ENCODE measurements at regions not wholly inside any gene's neighbourhood (a gene's known extent, or its start where the extent isn't known, plus 50 kb on each side); places are given as distances from the start of the nearest gene placed in this dataset.
A peak's percentile ranks its signal among the peaks of the same experiment; 100 is the strongest.
"Not testable (repeated sequence)": the region's sequence is repeated elsewhere in the genome, so short reads cannot be mapped to it uniquely, and the experiment has no call there.

DNA sequence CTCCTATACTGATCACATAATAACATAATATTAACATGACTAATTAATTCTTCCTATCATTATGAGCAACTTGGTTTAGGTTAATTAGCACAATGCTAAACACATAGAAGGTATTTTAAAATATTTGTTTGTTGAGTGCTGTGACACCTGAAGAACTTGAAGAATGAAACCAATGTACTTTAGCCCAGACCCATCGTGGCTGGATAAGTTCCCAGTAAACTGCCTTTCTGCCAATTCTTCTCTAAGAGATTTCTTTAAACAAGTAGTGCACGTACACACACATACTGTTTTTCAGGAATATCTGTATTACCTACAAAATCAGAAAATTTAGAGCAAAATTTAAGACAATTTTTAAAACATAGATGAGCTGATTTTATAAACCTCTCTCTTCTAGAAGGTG lies 207.4 kb upstream of the SSTR1 start:
- DNase-seq: no peak

DNA sequence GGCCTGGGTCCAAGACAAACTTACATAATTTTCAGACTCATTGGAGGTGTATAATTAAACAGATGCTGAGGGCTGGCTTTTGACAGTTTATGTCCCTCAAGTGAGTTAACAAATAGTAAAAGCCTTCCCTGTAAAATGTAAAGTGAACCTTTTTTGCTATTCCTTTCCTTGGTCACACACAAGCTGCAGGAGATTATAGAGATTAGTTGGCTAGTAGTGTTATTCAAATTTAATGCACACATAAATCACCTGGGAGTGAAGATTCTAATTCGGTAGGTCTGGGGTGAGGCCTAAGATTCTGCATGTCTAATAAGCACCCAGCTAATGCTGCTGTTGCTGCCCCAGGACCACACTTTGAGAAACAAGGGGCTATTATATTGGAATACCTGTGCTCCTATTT lies 206.2 kb upstream of the SSTR1 start:
- DNase-seq: no peak

DNA sequence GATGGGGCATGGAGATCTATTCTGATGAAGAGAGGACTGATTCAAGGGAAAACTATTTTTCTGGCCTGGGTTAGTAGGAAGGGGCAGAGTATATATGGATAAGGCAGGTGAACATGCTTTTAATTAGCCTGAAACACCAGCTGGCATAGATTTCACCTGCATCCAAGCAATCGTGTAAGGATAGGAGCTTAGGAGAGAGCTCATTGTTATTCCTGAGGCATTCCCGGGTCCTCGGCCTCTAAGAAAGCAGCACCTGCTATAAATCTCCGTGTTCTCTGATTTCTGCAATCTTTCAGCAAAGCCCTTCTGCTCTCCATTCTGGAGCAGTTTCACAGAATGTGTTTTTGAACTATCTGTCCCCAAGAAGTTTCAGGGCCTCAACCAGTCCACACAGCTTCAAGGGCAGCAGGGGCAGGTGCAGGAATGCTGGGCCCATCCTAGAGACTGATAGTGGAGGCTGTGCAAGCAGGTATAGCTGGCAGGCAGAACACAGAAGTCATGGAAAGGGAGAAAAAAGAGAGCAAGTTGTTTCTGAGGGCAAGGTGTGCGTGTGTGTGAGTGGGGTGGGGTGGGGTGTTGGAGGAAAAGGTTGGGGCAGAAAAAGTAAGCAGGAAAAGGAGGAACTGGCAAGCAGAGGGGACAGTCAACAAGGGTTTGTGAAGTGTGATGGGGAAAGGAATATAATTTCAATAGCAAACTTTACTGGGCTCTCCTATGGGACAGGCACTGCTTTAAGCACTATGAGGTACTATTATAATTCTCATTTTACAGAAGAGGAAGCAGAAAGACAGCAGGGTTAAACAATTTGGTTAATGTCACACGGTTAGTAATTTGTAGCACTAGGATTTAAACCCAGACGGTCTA lies 203.7 kb upstream of the SSTR1 start:
- no peak for DNase-seq

DNA sequence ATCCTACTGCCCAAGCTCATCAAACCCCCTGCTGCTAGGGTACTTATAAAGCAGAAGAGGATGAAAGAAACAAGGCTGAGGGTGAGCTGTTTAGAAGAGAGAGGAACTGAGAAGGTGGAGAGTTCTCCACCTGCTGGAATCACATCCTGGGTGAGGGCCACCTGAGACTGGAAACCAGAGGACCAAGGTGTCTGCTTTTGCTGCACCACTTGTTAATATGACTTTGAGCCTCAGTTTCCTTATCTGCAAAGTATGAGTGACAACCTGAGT lies 203.2 kb upstream of the SSTR1 start:
- DNase-seq: no peak

DNA sequence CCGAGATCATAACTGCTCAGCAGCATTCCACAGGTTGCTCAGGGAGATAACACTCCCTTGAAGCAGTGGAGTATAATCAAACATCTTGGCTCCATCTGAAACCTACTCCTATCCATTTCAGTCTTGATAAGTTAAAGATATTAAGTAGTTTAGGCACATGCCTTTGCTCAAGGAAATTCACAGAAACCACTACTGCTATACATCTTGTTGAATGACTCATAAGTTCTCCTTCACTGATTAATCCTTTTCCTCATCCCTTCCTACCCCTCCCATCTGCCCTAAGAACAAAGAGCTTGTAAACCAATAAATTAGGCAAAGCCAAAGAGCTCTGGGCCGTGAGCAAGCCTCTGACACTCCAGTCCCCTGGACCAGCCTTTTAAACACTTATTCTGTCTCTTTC lies 196.5 kb upstream of the SSTR1 start:
- DNase-seq: not testable (repeated sequence)

DNA sequence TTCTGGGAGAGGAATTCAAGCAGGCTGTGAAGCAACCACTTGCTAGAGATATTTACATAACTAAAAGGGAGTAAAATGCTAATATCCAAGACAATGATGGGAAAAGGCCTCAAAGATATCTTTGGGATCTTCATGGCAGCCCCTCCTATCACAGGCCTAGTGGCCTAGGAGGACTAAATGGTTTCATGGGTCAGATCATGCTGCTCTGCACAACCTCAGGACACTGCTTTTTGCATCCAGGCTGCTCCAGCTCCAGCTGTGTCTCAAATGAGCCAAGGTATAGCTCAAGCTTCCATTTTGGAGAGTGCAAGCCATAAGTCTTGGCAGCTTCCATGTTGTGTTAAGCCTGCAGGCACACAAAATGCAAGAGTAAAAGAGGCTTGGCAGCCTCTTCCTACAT lies 195.6 kb upstream of the SSTR1 start:
- no peak for DNase-seq

DNA sequence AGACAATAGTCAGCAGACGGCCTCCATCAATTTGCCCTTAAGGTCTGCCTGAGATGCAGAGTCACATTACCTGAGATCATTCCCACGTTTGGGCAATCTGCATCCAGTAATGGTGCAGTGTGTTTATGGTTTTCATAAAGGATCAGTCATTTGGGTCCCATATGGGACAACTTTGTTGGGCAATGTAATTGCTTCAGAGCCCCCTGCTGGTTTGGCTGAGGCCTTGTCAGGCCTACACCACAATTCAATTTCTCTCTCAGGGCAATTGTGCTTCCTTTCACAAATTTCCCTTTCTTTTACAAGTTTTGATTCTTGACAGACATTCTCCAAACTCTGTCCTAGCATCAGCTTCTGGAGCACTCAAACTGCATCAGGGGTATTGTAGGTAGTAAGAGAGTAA lies 191.2 kb upstream of the SSTR1 start:
- no peak for DNase-seq

DNA sequence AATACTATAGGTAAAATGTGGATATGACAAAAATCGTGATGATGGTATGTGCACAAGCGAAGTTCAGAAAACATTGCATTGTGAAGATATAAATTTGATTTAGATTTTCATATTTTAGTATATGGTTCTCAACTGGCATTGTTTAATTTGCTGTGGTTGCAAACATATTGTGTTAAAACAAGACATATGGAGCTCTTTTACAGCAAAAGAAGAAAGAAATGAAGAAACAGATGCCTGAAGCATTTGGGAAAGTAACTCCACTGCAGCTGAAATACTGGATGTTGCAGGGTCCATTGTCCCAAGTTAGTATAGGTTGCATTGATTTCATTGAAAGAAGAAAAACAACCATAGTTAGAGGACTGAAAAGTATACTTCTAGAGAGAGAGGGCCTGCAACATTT lies 185.8 kb upstream of the SSTR1 start:
- no peak for DNase-seq

DNA sequence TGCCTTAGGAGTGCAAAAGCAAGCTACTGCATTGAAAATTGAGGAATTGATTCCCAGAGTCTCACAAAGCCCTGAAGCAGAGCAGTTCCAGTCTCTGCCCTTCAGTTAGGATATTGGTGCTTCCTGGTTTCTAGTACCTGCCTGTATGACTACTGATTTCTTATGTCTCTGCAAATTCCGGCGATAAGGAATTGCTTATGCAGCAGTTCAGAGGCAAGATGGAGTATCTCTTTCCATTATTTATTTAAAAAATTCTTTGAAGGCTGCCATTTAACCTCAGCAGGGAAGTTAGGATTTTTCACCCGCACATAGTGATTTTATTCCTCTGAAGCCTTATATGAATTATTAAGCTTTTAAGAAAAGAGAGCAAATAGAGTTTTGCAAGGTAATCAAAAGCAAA lies 184.9 kb upstream of the SSTR1 start:
- no peak for DNase-seq

DNA sequence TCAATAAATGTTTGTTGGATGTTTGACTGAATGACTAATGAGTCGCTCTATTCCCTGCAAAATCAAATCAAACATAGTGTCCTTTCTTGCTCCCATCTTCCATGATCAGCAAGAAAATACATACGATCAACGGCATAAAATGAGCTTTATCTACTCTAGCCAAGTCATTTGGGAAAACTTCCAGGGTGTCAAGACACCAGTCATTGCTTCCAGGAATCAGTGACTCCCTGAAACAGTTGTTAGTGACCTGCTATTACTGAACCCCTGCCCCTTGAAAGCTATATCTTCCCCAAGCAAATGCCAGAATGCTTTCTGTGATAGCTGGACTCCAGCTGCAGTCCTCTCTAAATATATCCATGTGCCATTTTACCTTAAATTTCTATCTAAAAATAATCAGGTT lies 169.5 kb upstream of the SSTR1 start:
- DNase-seq: no peak

DNA sequence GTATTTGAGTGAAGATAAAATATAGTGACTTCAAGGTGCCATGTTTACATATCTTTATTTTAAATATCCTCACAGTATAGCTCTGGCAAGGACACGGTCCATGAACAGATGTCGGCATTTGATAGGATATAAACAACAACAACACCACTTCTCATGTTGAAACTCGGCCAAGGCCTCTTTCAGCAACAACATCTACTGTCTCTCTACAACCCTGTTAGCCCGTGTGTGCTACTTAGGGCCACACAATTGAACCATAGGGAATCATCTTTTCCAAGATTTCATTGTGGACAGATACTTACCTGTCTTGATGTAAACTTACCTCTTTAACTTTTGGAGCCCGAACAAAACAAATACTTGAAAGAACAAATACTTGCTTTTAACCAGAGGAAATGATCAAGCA lies 168.7 kb upstream of the SSTR1 start:
- no peak for DNase-seq

DNA sequence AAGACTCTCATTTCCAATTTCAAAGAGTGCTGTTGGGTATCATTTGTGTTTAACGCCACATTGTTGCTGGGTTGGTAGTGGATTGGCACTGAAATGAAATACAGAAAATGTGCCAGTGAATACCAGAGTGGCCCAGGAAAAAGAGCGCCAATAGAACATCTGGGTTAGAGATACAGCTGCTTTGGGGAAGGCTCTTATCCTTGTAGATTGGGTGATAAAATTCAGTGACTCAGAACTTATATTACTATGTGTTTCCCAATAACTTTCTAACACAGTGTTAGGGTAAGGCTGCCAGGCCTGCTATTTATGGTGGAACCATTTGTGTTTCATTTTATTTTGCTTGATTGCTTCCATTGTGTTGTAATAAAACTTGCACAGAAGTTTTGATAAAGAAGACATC lies 168.2 kb upstream of the SSTR1 start:
- DNase-seq: no peak

DNA sequence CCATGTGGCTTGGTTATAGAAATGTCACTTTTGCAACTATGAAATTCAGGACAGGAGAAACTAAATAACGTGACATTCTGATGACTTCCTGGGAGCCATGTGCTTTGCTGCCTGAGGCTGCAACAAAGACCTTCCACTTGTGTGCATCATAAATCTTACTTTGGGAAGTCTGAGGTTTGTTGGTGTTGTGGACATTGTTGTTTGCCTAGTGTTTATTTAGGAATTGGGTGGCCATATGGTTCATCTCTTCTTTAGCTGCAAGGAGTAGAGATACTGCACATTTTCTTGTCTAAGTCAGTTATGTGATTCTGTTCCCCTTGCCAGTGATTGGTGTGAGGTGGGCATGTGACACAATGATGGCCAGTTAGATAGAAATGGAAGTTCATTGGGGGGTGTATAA lies 167.3 kb upstream of the SSTR1 start:
- no peak for DNase-seq

DNA sequence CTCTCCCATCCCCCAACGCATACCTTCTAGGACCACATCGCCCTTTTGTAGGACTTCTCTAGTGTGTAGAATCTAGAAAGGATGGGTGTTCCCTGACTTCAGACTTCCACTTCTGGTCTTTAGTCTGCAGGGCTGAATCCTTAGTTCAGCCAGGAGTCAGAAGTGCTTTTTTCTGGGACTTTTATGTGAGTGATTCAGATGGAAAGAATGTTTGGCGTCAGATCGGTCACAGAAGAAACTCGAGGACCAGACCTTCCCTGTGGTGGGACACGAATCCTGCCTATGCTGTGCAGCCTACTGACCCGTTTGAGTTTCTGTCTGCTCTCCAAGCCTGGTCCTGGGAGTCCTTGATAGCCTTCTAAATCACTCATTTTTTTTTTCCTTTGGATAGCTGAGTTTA lies 165.4 kb upstream of the SSTR1 start:
- DNase-seq: no peak

DNA sequence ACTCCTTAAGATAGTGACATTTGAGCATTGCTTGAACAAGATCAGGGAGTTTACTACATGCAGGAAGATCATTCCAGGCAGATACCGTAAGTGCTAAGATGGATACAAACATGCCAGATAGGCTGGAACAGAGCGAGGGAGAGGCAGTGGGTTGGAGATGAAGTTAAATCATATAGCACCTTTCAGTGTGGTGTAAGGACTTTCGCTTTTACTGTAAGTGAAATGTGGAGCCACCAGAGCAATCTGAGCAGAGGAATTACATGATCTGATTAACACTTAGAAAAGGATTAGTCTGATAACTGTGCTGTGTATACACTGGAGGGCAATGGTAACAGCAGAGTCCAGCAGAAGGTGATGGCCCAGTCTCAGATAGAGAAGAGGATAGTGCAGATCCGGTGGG lies 163.0 kb upstream of the SSTR1 start:
- DNase-seq: no peak

DNA sequence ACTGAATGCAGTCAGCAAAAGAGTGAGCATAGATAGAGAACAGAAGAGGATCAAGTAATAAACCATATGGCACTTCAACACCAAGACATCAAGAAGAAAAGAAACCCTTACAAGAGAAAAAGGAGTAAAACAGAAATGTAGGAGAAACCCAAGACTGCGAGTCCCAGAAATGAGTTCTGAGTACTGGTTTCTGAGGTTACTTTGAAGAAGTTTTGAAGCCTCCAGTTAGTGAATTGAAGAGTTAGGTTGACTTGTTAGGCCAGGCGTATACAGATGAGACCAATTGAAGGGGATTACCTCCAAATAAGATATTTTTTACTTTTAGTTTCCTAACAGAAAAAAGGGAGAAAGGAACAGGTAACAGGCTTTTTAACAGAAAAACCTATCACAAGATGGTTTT lies 162.2 kb upstream of the SSTR1 start:
- DNase-seq: no peak

DNA sequence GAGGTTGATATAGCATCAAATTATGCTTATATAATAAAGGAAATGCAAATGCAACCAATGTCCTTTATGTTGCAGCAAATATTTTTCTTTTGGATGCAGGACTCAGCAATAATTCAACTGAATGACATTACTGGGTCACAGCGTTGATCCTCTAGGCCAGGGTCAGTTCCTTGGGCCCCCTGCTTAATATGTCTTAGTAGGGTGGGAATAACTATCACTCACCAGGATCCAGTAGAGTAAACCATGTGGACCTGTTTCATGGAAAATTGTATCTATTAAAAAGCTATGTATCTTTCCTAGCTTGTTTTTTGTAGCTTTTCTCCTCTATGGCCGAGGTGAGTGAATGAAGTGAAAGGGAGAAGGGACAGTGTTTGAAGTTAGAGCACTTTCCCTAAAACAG lies 161.5 kb upstream of the SSTR1 start:
- DNase-seq: no peak

DNA sequence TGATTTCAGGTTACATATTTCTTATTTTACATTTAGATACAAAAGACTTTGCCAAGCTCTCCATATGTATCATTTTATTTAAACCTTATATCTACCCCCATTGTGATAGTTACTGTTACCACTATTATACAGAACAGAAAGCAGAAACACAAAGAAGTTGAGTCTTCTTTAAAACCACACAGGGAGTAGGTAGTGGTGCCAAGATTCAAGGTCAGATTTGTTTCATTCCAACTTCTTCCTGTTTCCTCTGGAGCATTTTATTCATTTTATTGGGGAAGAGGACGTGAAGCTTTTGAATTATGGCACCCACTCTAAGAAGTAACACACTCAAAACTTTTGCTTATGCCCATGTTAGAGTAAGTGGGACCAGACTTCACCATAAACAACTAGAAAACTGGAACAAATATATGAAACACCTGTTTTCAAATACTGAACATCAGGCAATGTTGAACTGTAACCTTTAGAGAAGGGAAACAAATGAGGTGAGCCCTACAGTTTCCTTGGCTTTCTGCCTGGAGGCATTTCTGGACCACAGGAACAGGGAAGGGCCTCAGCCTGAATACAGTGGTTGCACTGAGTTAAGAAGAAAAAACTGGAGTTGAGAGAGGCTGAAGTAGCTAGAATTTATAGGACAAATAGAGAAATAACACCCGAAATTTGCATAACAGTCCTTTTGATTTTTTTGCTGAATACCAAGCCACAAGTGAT lies 160.4 kb upstream of the SSTR1 start:
- DNase-seq: no peak

DNA sequence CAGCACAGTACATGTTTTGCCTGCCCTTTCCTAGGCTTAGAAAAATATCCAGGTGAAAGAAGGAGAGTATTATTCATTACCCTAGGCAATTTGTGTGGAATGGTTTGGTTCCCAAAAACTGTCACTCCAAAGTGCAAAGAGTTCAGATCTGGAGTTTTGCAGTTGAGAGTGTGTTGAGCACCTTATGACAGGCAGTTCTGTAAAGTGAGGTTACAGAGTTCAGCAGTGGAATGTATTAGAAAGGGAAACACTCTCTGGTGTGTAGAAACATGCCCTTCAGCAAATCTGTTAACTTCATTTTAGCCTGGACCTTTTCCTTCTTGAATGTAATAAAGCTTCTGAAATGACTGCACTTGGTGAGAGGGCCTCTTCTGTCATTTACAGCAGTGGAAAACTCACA lies 154.0 kb upstream of the SSTR1 start:
- DNase-seq: no peak

DNA sequence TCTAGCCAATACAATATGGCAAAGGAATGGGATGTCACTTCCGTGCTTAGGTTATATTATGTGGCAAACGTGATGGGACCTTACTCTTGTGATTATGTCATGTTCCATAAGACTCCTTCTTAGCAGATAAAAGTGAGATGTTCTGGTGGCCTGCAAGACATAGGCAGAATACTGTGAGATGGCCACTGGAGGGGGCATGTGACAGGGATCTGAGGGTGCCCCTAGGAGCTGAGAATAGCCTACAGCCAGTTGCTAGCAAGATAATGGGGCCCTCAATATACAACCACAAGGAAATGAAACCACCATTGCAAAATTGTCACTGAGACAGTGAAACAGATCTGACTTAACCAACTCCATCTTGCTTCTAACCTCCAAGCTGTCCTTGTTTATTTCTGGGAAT lies 151.4 kb upstream of the SSTR1 start:
- DNase-seq: no peak

DNA sequence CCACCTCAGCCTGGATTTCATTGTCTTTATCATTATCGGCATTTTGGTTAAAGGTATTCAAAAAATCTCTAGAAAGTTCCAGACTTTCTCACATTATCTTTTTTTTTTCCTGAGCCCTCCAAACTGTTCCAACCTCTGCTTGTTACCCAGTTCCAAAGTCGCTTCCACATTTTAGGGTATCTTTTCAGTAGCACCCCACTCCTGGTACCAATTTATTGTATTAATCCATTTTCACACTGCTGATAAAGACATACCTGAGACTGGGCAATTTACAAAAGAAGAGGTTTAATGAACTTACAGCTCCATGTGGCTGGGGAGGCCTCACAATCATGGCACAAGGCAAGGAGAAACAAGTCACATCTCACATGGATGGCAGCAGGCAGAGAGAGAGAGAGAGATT lies 145.5 kb upstream of the SSTR1 start:
- DNase-seq: not testable (repeated sequence)

DNA sequence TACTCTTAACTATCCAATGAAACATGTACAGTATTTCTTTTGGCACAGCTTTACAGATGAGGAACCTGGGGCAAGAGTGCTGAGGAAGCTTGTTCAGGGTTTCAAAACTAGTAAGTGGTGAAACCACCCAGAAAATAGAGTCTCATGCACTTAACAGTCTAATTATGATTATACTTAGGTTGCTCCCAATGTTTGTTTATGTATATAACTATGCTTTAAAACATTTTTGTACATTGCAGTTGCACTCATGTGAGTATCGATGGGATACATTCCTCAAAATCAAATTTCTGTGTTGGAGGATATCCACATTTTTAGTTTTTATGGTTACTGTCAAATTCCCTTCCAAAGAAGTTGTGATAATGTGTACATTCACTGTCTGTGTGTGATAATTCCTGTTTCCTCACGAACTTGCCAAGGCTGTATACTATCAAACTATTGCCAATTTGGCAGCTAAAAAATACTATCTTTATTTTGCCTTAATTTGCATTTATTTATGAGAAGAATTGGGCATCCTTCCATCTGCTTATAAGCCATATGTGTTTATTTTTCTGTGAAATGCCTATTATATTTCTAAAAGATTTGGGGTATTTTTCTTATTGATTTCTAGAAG lies 143.9 kb upstream of the SSTR1 start:
- no peak for DNase-seq

DNA sequence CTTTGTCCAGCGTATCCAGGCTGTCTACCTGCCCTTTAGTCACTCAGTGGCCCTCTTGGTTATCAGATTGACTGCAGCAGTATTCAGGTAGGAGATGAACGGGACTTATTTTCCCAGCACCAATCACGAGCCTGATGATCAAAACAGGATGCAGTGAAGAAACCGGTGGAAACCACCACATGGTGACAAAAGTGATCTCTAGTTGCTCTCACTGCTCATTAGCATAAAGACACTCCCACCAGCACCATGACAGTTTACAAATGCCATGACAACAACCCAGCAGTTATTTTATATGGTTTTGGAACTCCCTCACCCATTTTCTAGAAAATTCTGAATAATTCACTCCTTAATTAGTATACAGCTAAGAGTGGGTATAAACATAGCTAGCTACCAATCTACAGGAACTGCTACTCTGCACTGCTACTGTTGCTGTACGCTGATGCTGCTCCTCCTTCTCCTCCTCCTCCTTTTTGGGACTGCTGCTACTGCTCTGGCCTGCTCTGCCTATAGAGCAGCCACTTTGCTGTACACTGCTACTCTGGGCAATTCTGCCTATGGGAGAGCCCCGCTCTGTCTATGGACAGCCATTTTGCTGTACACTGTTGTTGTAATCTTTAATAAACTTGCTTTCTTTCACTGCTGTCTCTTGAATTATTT lies 142.5 kb upstream of the SSTR1 start:
- DNase-seq: peak; percentile 5 to 55

DNA sequence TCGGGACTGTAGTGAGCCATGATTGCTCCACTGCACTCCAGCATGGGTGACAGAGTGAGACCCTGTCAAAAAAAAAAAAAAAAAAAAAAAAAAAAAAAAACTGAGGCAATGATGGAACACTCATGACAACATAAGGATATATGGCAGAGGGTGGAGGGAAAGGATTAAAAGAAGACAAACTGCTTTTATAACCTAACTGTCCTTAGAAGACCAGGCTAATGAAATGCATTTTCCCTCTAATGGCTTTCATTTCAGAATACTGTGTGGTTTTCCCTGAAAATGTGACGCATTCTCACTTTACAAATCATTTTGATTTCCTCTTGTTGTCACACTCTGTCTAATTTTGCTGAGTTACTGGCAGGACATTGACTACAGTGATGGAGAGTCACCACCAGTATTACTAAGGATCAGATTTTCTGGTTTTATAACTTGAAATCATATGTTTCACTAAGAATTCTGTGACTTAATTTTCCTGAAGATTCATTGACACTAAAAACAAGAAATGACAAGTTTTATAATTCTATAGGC lies 137.6 kb upstream of the SSTR1 start:
- DNase-seq: no peak

Measured in stimulated activated CD4-positive, alpha-beta T cell treated with anti-CD3 and anti-CD28 coated beads, Interleukin-4, amount 100 ng/mL, for 4 hours (primary cell).